Loucy (cell line): ENCODE measurements at regions not wholly inside any gene's neighbourhood (a gene's known extent, or its start where the extent isn't known, plus 50 kb on each side); places are given as distances from the start of the nearest gene placed in this dataset.
"Not testable (repeated sequence)": the region's sequence is repeated elsewhere in the genome, so short reads cannot be mapped to it uniquely, and the experiment has no call there.

Source experiments
- H2AFZ ChIP-seq: fragments of 200-600 bp; sonication (generic); 2 replicates; pipeline ENCODE4 v1.6.0; 2016; ENCODE audit warnings: antibody characterized with exemption, mild to moderate bottlenecking, low read length, moderate library complexity
- H3F3A ChIP-seq: fragments of 200-600 bp; 2 replicates; pipeline ENCODE4 v1.6.0; 2016; ENCODE audit warnings: antibody characterized with exemption, low read depth, mild to moderate bottlenecking
- H3K27me3 ChIP-seq: fragments of 200-600 bp; sonication (generic); 2 replicates; pipeline ENCODE4 v1.6.1; 2014; ENCODE audit warnings: low read length, mild to moderate bottlenecking; ENCODE audit not compliant: insufficient read depth, poor library complexity, severe bottlenecking
- H3K36me3 ChIP-seq: fragments of 200-600 bp; sonication (generic); 2 replicates; pipeline ENCODE4 v1.6.1; 2016; ENCODE audit warnings: low read length; ENCODE audit not compliant: insufficient read depth
- H3K4me1 ChIP-seq: fragments of 200-600 bp; sonication (generic); 2 replicates; pipeline ENCODE4 v1.5.1; 2014; ENCODE audit warnings: low read length, mild to moderate bottlenecking; ENCODE audit not compliant: insufficient read depth, poor library complexity, severe bottlenecking
- H3K4me2 ChIP-seq: fragments of 200-600 bp; sonication (generic); 2 replicates; pipeline ENCODE4 v1.6.0; 2014; ENCODE audit warnings: antibody characterized with exemption, low read length, low read depth, mild to moderate bottlenecking; ENCODE audit not compliant: poor library complexity, severe bottlenecking
- H3K4me3 ChIP-seq: fragments of 200-600 bp; sonication (generic); 2 replicates; pipeline ENCODE4 v1.5.1; 2014; ENCODE audit warnings: low read length, mild to moderate bottlenecking, mixed read lengths; ENCODE audit not compliant: poor library complexity, severe bottlenecking
- H3K79me2 ChIP-seq: fragments of 200-600 bp; sonication (generic); 2 replicates; pipeline ENCODE4 v1.6.1; 2014; ENCODE audit warnings: low read length; ENCODE audit not compliant: insufficient read depth
- H3K9ac ChIP-seq: fragments of 200-600 bp; sonication (generic); 2 replicates; pipeline ENCODE4 v1.6.0; 2014; ENCODE audit warnings: mild to moderate bottlenecking, low read depth, low read length, moderate library complexity; ENCODE audit not compliant: poor library complexity, severe bottlenecking
- H3K9me2 ChIP-seq: fragments of 200-600 bp; sonication (generic); replicated peaks from 2 replicates; pipeline ENCODE4 v1.6.1; 2016; ENCODE audit warnings: low read depth, low read length, mixed read lengths
- H3K9me3 ChIP-seq: fragments of 200-600 bp; sonication (generic); 2 replicates; pipeline ENCODE4 v1.6.1; 2014; ENCODE audit warnings: mild to moderate bottlenecking, antibody characterized with exemption, low read length, low read depth; ENCODE audit not compliant: insufficient read depth
- H4K20me1 ChIP-seq: fragments of 200-600 bp; sonication (generic); 2 replicates; pipeline ENCODE4 v1.6.0; 2014; ENCODE audit warnings: antibody characterized with exemption, low read length, mild to moderate bottlenecking; ENCODE audit not compliant: insufficient read depth, poor library complexity, severe bottlenecking

- H3K4me2 ChIP-seq, H3K27me3 ChIP-seq, H3K4me1 ChIP-seq, H3F3A ChIP-seq, H4K20me1 ChIP-seq, H3K9me2 ChIP-seq, H3K9me3 ChIP-seq, H3K4me3 ChIP-seq, H3K9ac ChIP-seq, H2AFZ ChIP-seq, H3K36me3 ChIP-seq, H3K79me2 ChIP-seq: not testable (repeated sequence)
Measured at GRCh38 chr16:16448423-16448822, 69.5 kb downstream of the NPIPA7 start.

- H3K4me3 ChIP-seq, H3K27me3 ChIP-seq, H3K9ac ChIP-seq, H3K4me2 ChIP-seq, H3K79me2 ChIP-seq, H2AFZ ChIP-seq, H3K9me3 ChIP-seq, H3K36me3 ChIP-seq, H3K9me2 ChIP-seq, H4K20me1 ChIP-seq, H3F3A ChIP-seq, H3K4me1 ChIP-seq: not testable (repeated sequence)
Measured at GRCh38 chr16:16449712-16450237, 70.8 kb downstream of the NPIPA7 start.

- not testable (repeated sequence) for H3F3A ChIP-seq, H4K20me1 ChIP-seq, H3K9me3 ChIP-seq, H3K4me3 ChIP-seq, H3K4me2 ChIP-seq, H3K27me3 ChIP-seq, H2AFZ ChIP-seq, H3K36me3 ChIP-seq, H3K9ac ChIP-seq, H3K4me1 ChIP-seq, H3K79me2 ChIP-seq, H3K9me2 ChIP-seq
Measured at GRCh38 chr16:16451721-16452410, 72.9 kb downstream of the NPIPA7 start.

GRCh38 chr16:16458579-16458978, 79.6 kb downstream of the NPIPA7 start:
- H4K20me1 ChIP-seq, H3K4me2 ChIP-seq, H3K79me2 ChIP-seq, H3K9me3 ChIP-seq, H3F3A ChIP-seq, H2AFZ ChIP-seq, H3K36me3 ChIP-seq, H3K27me3 ChIP-seq, H3K9me2 ChIP-seq, H3K4me3 ChIP-seq, H3K4me1 ChIP-seq, H3K9ac ChIP-seq: not testable (repeated sequence)

- H2AFZ ChIP-seq, H3K79me2 ChIP-seq, H3K36me3 ChIP-seq, H4K20me1 ChIP-seq, H3K9ac ChIP-seq, H3K4me3 ChIP-seq, H3K9me3 ChIP-seq, H3K4me2 ChIP-seq, H3K9me2 ChIP-seq, H3K27me3 ChIP-seq, H3F3A ChIP-seq, H3K4me1 ChIP-seq: not testable (repeated sequence)
Measured at GRCh38 chr16:16463792-16464191, 84.9 kb downstream of the NPIPA7 start.

GRCh38 chr16:16488919-16489318, 110.0 kb downstream of the NPIPA7 start:
- not testable (repeated sequence) for H3F3A ChIP-seq, H3K4me2 ChIP-seq, H3K9me2 ChIP-seq, H3K9me3 ChIP-seq, H3K4me1 ChIP-seq, H4K20me1 ChIP-seq, H3K4me3 ChIP-seq, H3K36me3 ChIP-seq, H3K27me3 ChIP-seq, H2AFZ ChIP-seq, H3K79me2 ChIP-seq, H3K9ac ChIP-seq

GRCh38 chr16:16489466-16489865, 110.5 kb downstream of the NPIPA7 start:
- H2AFZ ChIP-seq, H3K4me3 ChIP-seq, H3K4me2 ChIP-seq, H3K36me3 ChIP-seq, H3K9ac ChIP-seq, H3K4me1 ChIP-seq, H3K79me2 ChIP-seq, H3K9me2 ChIP-seq, H3F3A ChIP-seq, H4K20me1 ChIP-seq, H3K9me3 ChIP-seq, H3K27me3 ChIP-seq: not testable (repeated sequence)
